ENCODE measurements at regions not wholly inside any gene's neighbourhood (a gene's known extent, or its start where the extent isn't known, plus 50 kb on each side); places are given as distances from the start of the nearest gene placed in this dataset.

DNA sequence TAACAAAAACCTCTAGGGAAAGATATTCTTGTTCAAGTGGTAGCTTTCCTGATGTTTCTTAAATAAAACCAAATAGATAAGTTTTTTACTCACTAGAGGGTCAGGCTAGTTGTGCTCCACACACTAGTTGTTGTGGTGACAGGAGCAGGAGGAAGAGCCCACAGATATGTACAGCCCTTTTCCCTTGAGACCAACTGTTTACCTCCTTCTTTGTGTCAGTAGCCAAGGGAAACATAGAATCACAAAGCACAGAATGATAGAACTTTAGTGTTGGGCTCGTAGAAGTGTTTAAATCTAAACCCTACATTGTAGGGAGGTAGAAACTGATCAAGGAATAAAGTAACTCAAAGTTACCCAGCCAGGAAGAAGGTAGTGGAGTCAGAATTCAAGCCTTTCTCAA is 309.0 kb downstream of the CTH start:
- Histone ChIP-seq H2AFZ (ENCODE audit: low read length) (no peak overlapping the region), H3K79me2 (ENCODE audit: insufficient read depth, low read length) (no peaks in the 10 kb centered on the region), H3K9ac (ENCODE audit: insufficient read depth, low read depth, low read length) (no peak overlapping the region), H3K4me3 (replicated peaks in 1 of 3; ENCODE audit: insufficient read depth in 1 of 3, low read depth in 2 of 3, low read length in 3 of 3) (no peak overlapping the region), H3K27ac (ENCODE audit: extremely low read length, insufficient read depth, low read length) (no peak overlapping the region), H3K4me2 (ENCODE audit: low read depth, low read length) (no peak overlapping the region), H3K9me3 (ENCODE audit: low read length) (peaks cover 4% of the 10 kb centered on the region; the same call in 1 of the 2 replicates), H3K27me3 (ENCODE audit: control insufficient read depth in 1 of 2, insufficient read depth in 2 of 2, low read length in 2 of 2) (no peaks in the 10 kb centered on the region), H4K20me1 (ENCODE audit: insufficient read depth, low read length) (no peaks in the 10 kb centered on the region), H3K4me1 (ENCODE audit: insufficient read depth, low read length) (no peaks in the 10 kb centered on the region), H3K36me3 (replicated peaks in 1 of 2; ENCODE audit: control insufficient read depth in 1 of 2, insufficient read depth in 2 of 2, low read length in 2 of 2) (no peaks in the 10 kb centered on the region)
- ChIA-PET POLR2A (no interaction called here), CTCF (ENCODE audit: low intra/inter-chr PET ratio, low total read pairs) (no interaction called here)
- 0% methylated on average over 1 of the region's 1 CpG for WGBS (ENCODE audit: low lambda C conversion rate)
- DNase-seq (ENCODE audit: low spot score), result no peak
- in situ Hi-C loops (cut with HindIII; ENCODE audit: extremely low pct_ligation_motif_present, low pct_unique_long_range_greater_than_20kb) (no loop called here), intact Hi-C loops (cut with micrococcal nuclease; ENCODE audit: unreplicated experiment) (no loop called here)
- BruUV-seq (replicated peaks), result no TSS peak
- TF ChIP-seq HNRNPK (IDR thresholded peaks at IDR 0.05; ENCODE audit: low read depth, low read length, poor library complexity, severe bottlenecking), result peak; percentile 43
- TF ChIP-seq ZNF773 (CRISPR knock-in tag; IDR thresholded peaks at IDR 0.05; ENCODE audit: borderline replicate concordance), result no peak
- TF ChIP-seq, protein P1, sequence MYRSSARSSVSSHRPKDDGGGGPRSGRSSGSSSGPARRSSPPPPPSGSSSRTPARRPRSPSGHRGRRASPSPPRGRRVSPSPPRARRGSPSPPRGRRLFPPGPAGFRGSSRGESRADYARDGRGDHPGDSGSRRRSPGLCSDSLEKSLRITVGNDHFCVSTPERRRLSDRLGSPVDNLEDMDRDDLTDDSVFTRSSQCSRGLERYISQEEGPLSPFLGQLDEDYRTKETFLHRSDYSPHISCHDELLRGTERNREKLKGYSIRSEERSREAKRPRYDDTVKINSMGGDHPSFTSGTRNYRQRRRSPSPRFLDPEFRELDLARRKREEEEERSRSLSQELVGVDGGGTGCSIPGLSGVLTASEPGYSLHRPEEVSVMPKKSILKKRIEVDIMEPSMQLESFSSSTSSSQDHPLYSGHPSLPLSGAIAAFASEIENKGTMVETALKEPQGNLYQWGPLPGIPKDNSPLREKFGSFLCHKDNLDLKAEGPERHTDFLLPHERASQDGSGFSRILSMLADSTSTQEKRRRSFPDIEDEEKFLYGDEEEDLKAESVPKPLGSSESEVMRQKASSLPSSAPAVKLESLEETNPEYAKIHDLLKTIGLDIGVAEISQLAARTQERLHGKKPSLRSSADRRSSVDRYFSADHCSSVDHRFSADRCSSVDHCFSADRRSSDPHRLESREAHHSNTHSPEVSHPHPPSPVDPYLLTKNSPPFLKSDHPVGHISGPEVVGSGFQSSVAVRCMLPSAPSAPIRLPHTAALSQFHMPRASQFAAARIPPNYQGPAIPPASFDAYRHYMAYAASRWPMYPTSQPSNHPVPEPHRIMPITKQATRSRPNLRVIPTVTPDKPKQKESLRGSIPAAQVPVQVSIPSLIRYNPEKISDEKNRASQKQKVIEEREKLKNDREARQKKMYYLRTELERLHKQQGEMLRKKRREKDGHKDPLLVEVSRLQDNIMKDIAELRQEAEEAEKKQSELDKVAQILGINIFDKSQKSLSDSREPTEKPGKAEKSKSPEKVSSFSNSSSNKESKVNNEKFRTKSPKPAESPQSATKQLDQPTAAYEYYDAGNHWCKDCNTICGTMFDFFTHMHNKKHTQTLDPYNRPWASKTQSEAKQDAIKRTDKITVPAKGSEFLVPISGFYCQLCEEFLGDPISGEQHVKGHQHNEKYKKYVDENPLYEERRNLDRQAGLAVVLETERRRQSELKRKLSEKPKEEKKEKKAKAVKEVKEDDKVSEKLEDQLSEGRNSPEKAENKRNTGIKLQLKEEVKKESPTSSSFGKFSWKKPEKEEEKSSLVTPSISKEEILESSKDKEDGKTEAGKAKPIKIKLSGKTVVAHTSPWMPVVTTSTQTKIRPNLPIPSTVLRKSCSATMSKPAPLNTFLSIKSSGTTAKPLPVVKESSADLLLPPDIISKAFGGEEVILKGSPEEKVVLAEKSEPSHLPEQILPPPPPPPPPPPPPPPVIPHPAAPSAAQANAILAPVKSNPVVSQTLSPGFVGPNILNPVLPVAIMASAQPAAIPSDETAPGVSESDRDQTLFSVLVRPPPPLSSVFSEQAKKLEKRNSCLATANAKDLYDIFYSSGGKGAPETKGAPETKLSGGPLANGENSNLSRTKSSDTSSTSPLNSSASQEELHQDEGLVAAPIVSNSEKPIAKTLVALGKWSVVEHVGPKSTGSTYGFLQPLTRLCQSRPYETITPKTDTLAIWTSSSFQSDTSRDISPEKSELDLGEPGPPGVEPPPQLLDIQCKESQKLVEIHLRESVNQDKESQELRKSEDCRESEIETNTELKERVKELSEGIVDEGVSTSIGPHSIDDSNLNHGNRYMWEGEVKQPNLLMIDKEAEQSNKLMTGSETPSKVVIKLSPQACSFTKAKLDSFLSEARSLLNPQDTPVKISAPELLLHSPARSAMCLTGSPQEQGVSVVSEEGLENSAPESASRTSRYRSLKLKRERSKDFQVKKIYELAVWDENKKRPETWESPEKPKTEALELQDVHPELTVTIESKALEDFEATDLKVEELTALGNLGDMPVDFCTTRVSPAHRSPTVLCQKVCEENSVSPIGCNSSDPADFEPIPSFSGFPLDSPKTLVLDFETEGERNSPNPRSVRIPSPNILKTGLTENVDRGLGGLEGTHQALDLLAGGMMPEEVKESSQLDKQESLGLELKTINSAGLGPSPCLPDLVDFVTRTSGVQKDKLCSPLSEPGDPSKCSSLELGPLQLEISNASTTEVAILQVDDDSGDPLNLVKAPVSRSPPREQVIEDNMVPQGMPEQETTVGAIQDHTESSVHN (CRISPR knock-in tag; IDR thresholded peaks at IDR 0.05), result no peak
- TF ChIP-seq ZSCAN21 (CRISPR knock-in tag; IDR thresholded peaks at IDR 0.05; ENCODE audit: borderline replicate concordance), result no peak
- TF ChIP-seq, protein P2, sequence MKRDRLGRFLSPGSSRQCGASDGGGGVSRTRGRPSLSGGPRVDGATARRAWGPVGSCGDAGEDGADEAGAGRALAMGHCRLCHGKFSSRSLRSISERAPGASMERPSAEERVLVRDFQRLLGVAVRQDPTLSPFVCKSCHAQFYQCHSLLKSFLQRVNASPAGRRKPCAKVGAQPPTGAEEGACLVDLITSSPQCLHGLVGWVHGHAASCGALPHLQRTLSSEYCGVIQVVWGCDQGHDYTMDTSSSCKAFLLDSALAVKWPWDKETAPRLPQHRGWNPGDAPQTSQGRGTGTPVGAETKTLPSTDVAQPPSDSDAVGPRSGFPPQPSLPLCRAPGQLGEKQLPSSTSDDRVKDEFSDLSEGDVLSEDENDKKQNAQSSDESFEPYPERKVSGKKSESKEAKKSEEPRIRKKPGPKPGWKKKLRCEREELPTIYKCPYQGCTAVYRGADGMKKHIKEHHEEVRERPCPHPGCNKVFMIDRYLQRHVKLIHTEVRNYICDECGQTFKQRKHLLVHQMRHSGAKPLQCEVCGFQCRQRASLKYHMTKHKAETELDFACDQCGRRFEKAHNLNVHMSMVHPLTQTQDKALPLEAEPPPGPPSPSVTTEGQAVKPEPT (CRISPR knock-in tag; IDR thresholded peaks at IDR 0.05; ENCODE audit: low read depth), result no peak
- TF ChIP-seq ZNF713 (CRISPR knock-in tag; IDR thresholded peaks at IDR 0.05), result no peak
- no peak for TF ChIP-seq GATA4 (IDR thresholded peaks at IDR 0.05; ENCODE audit: borderline replicate concordance, low read depth)
- no peak for TF ChIP-seq ZC3H4 (CRISPR knock-in tag; IDR thresholded peaks at IDR 0.05; ENCODE audit: borderline replicate concordance)
- ATAC-seq, result no peak
- FAIRE-seq, result no peak
